ENCODE measurements at regions not wholly inside any gene's neighbourhood (a gene's known extent, or its start where the extent isn't known, plus 50 kb on each side); places are given as distances from the start of the nearest gene placed in this dataset.

- Histone ChIP-seq H3K9me3 (no peaks in the 10 kb centered on the region), H3K9ac (no peak overlapping the region), H3K36me3 (no peaks in the 10 kb centered on the region), H3K4me3 (no peak overlapping the region), H3K27me3 (no peaks in the 10 kb centered on the region), H3K4me1 (no peaks in the 10 kb centered on the region), H4K20me1 (no peaks in the 10 kb centered on the region), H3K4me2 (no peak overlapping the region), H3K27ac (no peak overlapping the region)
- TF ChIP-seq Cebpa-rat (IDR thresholded peaks at IDR 0.05) = no peak
Observed at GRCh38 chr7:96418581-96418980, 96.7 kb upstream of the SLC25A13 start.

DNA sequence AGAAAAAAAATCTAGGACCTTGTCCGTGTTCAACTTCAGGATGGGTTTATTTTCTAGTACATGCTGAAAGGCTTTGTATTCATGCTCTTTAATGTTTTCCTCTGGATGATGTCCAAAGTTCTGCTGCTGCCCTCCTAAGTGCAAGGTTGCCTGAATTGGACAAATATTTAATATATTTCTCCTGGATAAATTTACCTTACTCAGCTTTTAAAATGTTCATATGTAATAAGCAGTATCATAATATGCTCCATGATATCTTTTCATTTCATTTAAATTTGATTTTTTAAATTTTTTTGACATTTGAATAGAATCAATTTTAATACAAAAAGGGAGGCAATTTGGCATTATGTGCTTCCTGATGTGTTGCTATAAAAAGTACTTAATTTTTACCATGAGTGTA is 95.9 kb upstream of the SLC25A13 start:
- H3K9me3 ChIP-seq = no peaks in the 10 kb centered on the region
- H3K27me3 ChIP-seq = no peaks in the 10 kb centered on the region
- no peak overlapping the region for H3K4me3 ChIP-seq
- TF ChIP-seq Cebpa-rat (IDR thresholded peaks at IDR 0.05) = no peak
- no peaks in the 10 kb centered on the region for H3K4me1 ChIP-seq
- H3K9ac ChIP-seq = no peak overlapping the region
- no peak overlapping the region for H3K4me2 ChIP-seq
- H3K36me3 ChIP-seq = no peaks in the 10 kb centered on the region
- no peak overlapping the region for H3K27ac ChIP-seq
- no peaks in the 10 kb centered on the region for H4K20me1 ChIP-seq

GRCh38 chr7:96416599-96416998 is 94.7 kb upstream of the SLC25A13 start:
- Histone ChIP-seq H3K9ac (no peak overlapping the region), H3K4me3 (no peak overlapping the region), H3K9me3 (no peaks in the 10 kb centered on the region), H3K4me2 (no peak overlapping the region), H3K27ac (no peak overlapping the region), H3K36me3 (no peaks in the 10 kb centered on the region), H3K27me3 (no peaks in the 10 kb centered on the region), H3K4me1 (no peaks in the 10 kb centered on the region), H4K20me1 (no peaks in the 10 kb centered on the region)
- TF ChIP-seq Cebpa-rat (IDR thresholded peaks at IDR 0.05) = no peak

DNA sequence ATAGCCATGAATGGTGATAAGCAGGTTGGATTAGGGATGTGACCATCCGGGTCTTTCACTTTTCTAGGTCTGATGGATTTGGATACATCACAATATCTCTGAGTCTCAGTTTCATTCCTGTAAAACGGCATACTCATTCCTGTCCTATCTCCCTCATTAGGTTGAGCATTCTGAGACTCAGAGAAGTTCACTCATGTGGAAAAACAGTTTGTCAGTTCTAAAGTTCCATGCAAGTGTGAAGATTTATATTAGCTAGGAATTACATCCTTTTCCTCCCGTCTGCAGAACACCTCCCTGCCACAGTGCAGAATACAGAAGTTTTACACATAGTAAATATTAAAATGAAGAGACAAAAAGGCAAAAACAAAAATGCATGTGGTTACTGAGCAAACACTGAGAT is 94.2 kb upstream of the SLC25A13 start:
- no peak overlapping the region for H3K4me2 ChIP-seq
- H3K9ac ChIP-seq = no peak overlapping the region
- H3K9me3 ChIP-seq = no peaks in the 10 kb centered on the region
- H3K4me1 ChIP-seq = no peaks in the 10 kb centered on the region
- H3K27ac ChIP-seq = no peak overlapping the region
- no peak overlapping the region for H3K4me3 ChIP-seq
- no peak for TF ChIP-seq Cebpa-rat (IDR thresholded peaks at IDR 0.05)
- H3K27me3 ChIP-seq = no peaks in the 10 kb centered on the region
- no peaks in the 10 kb centered on the region for H4K20me1 ChIP-seq
- no peaks in the 10 kb centered on the region for H3K36me3 ChIP-seq

DNA sequence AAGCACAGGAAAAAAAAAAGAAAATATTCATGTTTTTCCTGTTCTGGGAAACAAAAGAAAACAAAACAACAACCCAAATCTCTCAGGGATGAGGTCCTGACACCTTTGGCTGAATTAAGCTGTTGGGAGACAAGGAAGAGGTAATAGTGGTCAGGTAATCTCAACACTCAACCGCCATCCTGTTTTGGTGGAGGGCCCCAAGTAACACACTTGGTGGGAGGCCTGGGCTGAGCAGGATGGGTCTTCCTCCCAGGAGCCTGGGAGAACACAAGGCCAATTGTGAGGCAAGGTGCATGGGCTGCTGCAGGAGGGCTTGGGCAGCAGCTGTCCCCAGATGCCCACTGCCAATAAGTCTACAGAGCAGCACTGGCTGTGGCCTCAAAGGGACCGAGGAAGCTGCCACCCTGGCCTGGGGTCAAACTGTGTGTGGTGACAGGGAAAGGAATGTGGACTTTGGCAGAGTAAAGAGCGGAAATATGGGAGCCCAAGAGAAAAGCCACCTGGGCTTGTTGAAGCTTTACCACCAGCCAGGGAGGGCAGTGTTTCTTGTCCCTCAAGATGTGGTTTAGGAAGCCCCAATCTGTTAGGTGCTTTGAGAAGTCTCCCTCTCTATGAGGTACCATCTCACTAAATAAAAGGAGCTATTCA is 93.5 kb upstream of the SLC25A13 start:
- Histone ChIP-seq H3K4me1 (no peaks in the 10 kb centered on the region), H4K20me1 (no peaks in the 10 kb centered on the region), H3K36me3 (no peaks in the 10 kb centered on the region), H3K4me2 (no peak overlapping the region), H3K4me3 (no peak overlapping the region), H3K27ac (no peak overlapping the region), H3K9me3 (no peaks in the 10 kb centered on the region), H3K27me3 (no peaks in the 10 kb centered on the region), H3K9ac (no peak overlapping the region)
- TF ChIP-seq Cebpa-rat (IDR thresholded peaks at IDR 0.05) = no peak

DNA sequence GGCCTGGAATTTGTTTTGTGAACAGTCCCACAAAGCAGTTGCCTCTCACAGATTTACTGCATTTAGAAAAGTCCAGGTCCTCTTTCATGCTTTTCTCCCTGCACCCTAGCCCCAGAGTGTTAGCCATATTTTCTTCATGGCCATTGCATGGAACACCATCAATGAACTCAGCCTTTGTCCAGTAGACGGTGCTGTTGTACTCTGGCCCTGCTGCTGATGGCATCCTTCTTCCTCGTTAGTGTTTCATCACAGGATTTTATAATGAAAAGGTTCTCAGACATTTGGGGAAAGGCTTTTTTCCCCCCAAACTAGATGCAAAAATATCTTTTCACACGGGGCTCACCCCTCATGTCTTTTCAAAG is 93.0 kb upstream of the SLC25A13 start:
- H3K4me3 ChIP-seq = no peak overlapping the region
- H4K20me1 ChIP-seq = no peaks in the 10 kb centered on the region
- H3K4me1 ChIP-seq = no peaks in the 10 kb centered on the region
- no peaks in the 10 kb centered on the region for H3K36me3 ChIP-seq
- no peak overlapping the region for H3K27ac ChIP-seq
- no peak overlapping the region for H3K4me2 ChIP-seq
- TF ChIP-seq Cebpa-rat (IDR thresholded peaks at IDR 0.05) = no peak
- no peaks in the 10 kb centered on the region for H3K9me3 ChIP-seq
- H3K9ac ChIP-seq = no peak overlapping the region
- no peaks in the 10 kb centered on the region for H3K27me3 ChIP-seq

DNA sequence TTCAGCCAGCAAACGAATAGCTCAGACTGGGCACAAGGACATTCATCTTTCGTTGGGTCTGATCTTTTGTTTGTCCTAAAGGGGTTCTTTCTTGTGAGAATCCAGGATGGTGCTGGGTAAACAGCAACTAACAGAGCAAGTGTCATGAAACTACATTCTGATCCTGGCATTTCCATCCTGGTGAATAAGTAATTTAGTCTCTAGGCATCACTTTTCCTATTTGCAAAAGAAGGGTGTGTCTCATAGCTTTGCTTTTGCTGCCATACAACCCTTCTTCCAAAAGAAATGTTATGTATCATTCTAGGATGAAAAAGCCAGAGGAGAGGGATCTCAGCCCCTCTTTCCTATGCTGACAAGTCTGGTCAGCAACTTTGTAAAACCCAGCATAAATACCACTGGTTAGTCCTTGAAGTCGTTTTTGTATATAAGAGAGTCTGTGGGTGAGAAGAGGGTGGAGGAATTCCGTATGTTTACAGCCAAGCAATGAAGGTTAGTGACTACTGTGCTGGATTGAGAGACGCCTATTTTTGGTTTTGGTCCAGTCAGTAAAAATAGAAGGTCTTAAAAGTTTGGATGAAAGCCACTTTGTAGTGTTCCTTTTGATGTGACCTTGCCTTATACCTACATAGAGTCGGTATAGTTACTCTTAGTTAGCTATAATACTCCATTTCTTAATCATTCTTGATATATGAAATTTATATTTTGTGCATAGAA is 88.4 kb upstream of the SLC25A13 start:
- H3K4me1 ChIP-seq = no peaks in the 10 kb centered on the region
- TF ChIP-seq Cebpa-rat (IDR thresholded peaks at IDR 0.05) = no peak

GRCh38 chr7:96408881-96409280 is 87.0 kb upstream of the SLC25A13 start:
- no peaks in the 10 kb centered on the region for H3K27me3 ChIP-seq
- no peak overlapping the region for H3K4me2 ChIP-seq
- TF ChIP-seq Cebpa-rat (IDR thresholded peaks at IDR 0.05) = no peak
- H3K27ac ChIP-seq = no peak overlapping the region
- H3K4me3 ChIP-seq = no peak overlapping the region
- no peaks in the 10 kb centered on the region for H3K36me3 ChIP-seq
- H4K20me1 ChIP-seq = no peaks in the 10 kb centered on the region
- H3K9me3 ChIP-seq = no peaks in the 10 kb centered on the region
- H3K4me1 ChIP-seq = no peaks in the 10 kb centered on the region
- no peak overlapping the region for H3K9ac ChIP-seq

More for the DNA sequence above, 88.4 kb upstream of the SLC25A13 start:
- Histone ChIP-seq H3K4me2 (no peak overlapping the region), H3K9ac (no peak overlapping the region), H3K27ac (no peak overlapping the region), H3K4me3 (no peak overlapping the region), H4K20me1 (no peaks in the 10 kb centered on the region), H3K36me3 (no peaks in the 10 kb centered on the region), H3K9me3 (no peaks in the 10 kb centered on the region), H3K27me3 (no peaks in the 10 kb centered on the region)

DNA sequence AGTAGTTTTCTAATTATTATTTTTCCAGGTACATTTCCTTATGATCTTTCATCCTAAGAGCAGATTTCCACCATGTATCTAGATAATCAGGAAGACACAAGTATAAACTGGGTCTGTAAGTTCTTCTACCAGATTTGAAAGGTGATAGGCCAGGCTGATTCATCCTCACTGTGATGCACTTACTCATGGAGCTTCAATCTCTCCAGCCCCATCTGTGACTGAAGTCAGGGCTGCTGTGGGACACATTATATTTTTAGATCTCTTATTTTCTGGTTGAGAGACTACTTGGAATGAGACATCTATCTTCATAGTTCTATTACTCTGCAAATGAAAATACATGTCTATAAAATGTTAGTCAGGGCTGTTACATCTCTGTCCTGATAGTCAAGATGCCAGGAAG is 85.5 kb upstream of the SLC25A13 start:
- H3K4me3 ChIP-seq = no peak overlapping the region
- no peaks in the 10 kb centered on the region for H4K20me1 ChIP-seq
- no peaks in the 10 kb centered on the region for H3K9me3 ChIP-seq
- TF ChIP-seq Cebpa-rat (IDR thresholded peaks at IDR 0.05) = no peak
- H3K9ac ChIP-seq = no peak overlapping the region
- no peaks in the 10 kb centered on the region for H3K4me1 ChIP-seq
- H3K27me3 ChIP-seq = no peaks in the 10 kb centered on the region
- H3K36me3 ChIP-seq = no peaks in the 10 kb centered on the region
- no peak overlapping the region for H3K27ac ChIP-seq
- H3K4me2 ChIP-seq = no peak overlapping the region

DNA sequence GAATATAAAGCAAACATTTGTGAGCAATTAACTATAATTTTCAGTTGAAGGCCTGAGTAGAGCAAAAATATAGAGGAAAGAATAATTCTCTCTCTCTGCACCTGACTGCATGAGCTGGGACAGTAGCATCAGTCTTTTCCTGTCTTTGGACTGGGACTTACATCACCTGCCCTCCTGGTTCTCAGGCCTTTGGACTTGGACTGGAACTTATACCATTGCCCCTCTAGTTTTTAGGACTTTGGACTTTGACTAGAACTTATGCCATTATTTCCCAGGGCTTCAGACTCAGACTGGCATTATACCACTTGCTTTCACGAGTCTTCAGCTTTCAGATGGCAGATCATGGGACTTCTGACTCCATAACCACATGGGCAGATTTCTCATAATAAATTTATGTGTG is 81.0 kb upstream of the SLC25A13 start:
- Histone ChIP-seq H3K4me2 (no peak overlapping the region), H4K20me1 (no peaks in the 10 kb centered on the region), H3K27me3 (no peaks in the 10 kb centered on the region), H3K36me3 (no peaks in the 10 kb centered on the region), H3K9me3 (no peaks in the 10 kb centered on the region), H3K27ac (no peak overlapping the region), H3K9ac (no peak overlapping the region), H3K4me3 (no peak overlapping the region), H3K4me1 (no peaks in the 10 kb centered on the region)
- no peak for TF ChIP-seq Cebpa-rat (IDR thresholded peaks at IDR 0.05)

Measured in BLaER1 (cell line).